OCI-LY1 (cell line): ENCODE measurements at regions not wholly inside any gene's neighbourhood (a gene's known extent, or its start where the extent isn't known, plus 50 kb on each side); places are given as distances from the start of the nearest gene placed in this dataset.

Experiments
- EZH2 ChIP-seq: fragments of 200-600 bp; sonication (generic), shearing (Covaris generic); IDR thresholded peaks from 2 replicates; pipeline ENCODE4 v1.8.0; 2017; ENCODE audit warnings: borderline replicate concordance, mixed run types, mild to moderate bottlenecking, antibody characterized with exemption, low read length, moderate library complexity, mixed read lengths
- TF ChIP-seq, protein P1 (sequence below): fragments of 200-600 bp; sonication (generic), shearing (Covaris generic); IDR thresholded peaks from 2 replicates; pipeline ENCODE4 v1.5.1; 2017; ENCODE audit warnings: mild to moderate bottlenecking, antibody characterized with exemption, low read length, moderate library complexity, mixed read lengths

DNA sequence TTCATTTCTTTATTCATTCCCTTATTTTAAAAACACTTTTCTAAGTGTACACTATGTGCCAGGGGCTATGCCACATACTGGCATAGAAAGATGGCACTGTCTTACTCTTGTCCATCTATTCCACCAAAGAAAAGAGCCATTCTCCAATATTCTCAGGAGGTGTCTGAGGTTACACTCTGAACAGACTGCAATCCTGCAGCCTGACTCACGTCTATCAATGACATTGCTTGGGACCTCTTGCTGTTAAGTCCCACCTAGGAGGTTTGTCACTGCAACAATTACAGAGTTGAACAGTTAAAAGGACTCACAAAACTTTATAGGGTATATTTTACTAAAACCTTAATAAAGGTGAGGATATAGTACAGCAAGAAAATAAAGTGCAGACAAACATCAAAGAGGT lies 512.9 kb upstream of the HTR2A start:
- no peak for TF ChIP-seq EZH2
- TF ChIP-seq, protein P1, sequence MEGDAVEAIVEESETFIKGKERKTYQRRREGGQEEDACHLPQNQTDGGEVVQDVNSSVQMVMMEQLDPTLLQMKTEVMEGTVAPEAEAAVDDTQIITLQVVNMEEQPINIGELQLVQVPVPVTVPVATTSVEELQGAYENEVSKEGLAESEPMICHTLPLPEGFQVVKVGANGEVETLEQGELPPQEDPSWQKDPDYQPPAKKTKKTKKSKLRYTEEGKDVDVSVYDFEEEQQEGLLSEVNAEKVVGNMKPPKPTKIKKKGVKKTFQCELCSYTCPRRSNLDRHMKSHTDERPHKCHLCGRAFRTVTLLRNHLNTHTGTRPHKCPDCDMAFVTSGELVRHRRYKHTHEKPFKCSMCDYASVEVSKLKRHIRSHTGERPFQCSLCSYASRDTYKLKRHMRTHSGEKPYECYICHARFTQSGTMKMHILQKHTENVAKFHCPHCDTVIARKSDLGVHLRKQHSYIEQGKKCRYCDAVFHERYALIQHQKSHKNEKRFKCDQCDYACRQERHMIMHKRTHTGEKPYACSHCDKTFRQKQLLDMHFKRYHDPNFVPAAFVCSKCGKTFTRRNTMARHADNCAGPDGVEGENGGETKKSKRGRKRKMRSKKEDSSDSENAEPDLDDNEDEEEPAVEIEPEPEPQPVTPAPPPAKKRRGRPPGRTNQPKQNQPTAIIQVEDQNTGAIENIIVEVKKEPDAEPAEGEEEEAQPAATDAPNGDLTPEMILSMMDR, result no peak
